B cell (primary cell): ENCODE measurements at regions not wholly inside any gene's neighbourhood (a gene's known extent, or its start where the extent isn't known, plus 50 kb on each side); places are given as distances from the start of the nearest gene placed in this dataset.

Experiments used
- ATAC-seq: fragments of 200-7000 bp; cut with Tn5 transposase; one replicate; pipeline ENCODE4 v1.10.0; 2021; ENCODE audit warnings: low read depth, mild to moderate bottlenecking, moderate number of reproducible peaks, moderate library complexity
- CTCF ChIA-PET: fragments of 350-600 bp; sonication (Branson Sonifier 250); formaldehyde crosslinking; loops from one replicate; lab custom pipeline; 2021; ENCODE audit warnings: antibody characterized with exemption, inconsistent platforms; lab: Charles Lee
- POLR2A ChIA-PET: fragments of 350-600 bp; sonication (Branson Sonifier 250); formaldehyde crosslinking; loops from one replicate; lab custom pipeline; 2021; ENCODE audit warnings: antibody characterized with exemption; lab: Charles Lee
- DNase-seq: peaks from one replicate; pipeline ENCODE4 v3.0.0; 2013
- H2AFZ ChIP-seq: 2 replicates; pipeline ENCODE4 v1.6.1; 2012; ENCODE audit warnings: mild to moderate bottlenecking, low read depth, low read length; ENCODE audit not compliant: insufficient read depth, poor library complexity, severe bottlenecking
- H3K27ac ChIP-seq, 2 donors: 1 replicate in 1 of 2; 2 replicates in 1 of 2; pipeline ENCODE4 v1.5.1; 2012 to 2013; ENCODE audit warnings: low read length in 2 of 2, mild to moderate bottlenecking in 2 of 2, moderate library complexity in 1 of 2
- H3K27me3 ChIP-seq, 4 experiments: fragments of 200-600 bp in 1 of 4; sonication (generic) in 1 of 4; replicated peaks in 1 of 4; 1 replicate in 2 of 4; 2 replicates in 2 of 4; pipeline versions ENCODE4 v1.6.1 to v1.7.0; 2013 to 2016; ENCODE audit warnings: low read length in 3 of 4, mild to moderate bottlenecking in 2 of 4, mixed read lengths in 1 of 4, moderate library complexity in 1 of 4; ENCODE audit not compliant: insufficient read depth in 4 of 4, control insufficient read depth in 3 of 4; ENCODE audit errors: control extremely low read depth in 1 of 4
- H3K36me3 ChIP-seq, 2 experiments: replicated peaks in 1 of 2; 1 replicate in 1 of 2; 2 replicates in 1 of 2; pipeline versions ENCODE4 v1.6.1 to v1.7.1; 2013; ENCODE audit warnings: low read length in 1 of 2; ENCODE audit not compliant: insufficient read depth in 2 of 2, control insufficient read depth in 1 of 2; ENCODE audit errors: control extremely low read depth in 1 of 2, extremely low read depth in 1 of 2
- H3K4me1 ChIP-seq, 2 donors: fragments of 200-600 bp in 1 of 2; sonication (generic) in 1 of 2; 1 replicate in 1 of 2; 2 replicates in 1 of 2; pipeline versions ENCODE4 v1.5.1 to v1.6.1; 2013 to 2017; ENCODE audit warnings: low read length in 2 of 2; ENCODE audit not compliant: control insufficient read depth in 2 of 2, insufficient read depth in 2 of 2
- H3K4me2 ChIP-seq: replicated peaks from 2 replicates; pipeline ENCODE3; 2012; ENCODE audit warnings: mild to moderate bottlenecking, low read depth, low read length; ENCODE audit not compliant: poor library complexity, severe bottlenecking
- H3K4me3 ChIP-seq, 5 experiments: fragments of 200-600 bp in 1 of 5; sonication (generic) in 1 of 5; 1 replicate in 3 of 5; 2 replicates in 2 of 5; pipeline versions ENCODE4 v1.5.1 to v1.7.0; 2011 to 2016; ENCODE audit warnings: low read length in 4 of 5, mild to moderate bottlenecking in 4 of 5, low read depth in 2 of 5, control low read depth in 1 of 5, moderate library complexity in 1 of 5; ENCODE audit not compliant: insufficient read depth in 1 of 5; ENCODE audit errors: control extremely low read depth in 1 of 5, extremely low read depth in 1 of 5
- H3K79me2 ChIP-seq: fragments of 200-600 bp; sonication (generic); one replicate; pipeline ENCODE4 v1.6.0; 2016; ENCODE audit warnings: low read length; ENCODE audit not compliant: control insufficient read depth, insufficient read depth
- H3K9ac ChIP-seq: fragments of 200-600 bp; sonication (generic); 2 replicates; pipeline ENCODE4 v1.6.1; 2017; ENCODE audit warnings: mild to moderate bottlenecking, low read length, moderate library complexity
- H3K9me3 ChIP-seq, 3 donors: one replicate each; pipeline versions ENCODE4 v1.6.1 to v1.7.1; 2013; ENCODE audit warnings: low read length in 2 of 3; ENCODE audit not compliant: control insufficient read depth in 2 of 3, insufficient read depth in 1 of 3; ENCODE audit errors: control extremely low read depth in 1 of 3
- H4K20me1 ChIP-seq: 2 replicates; pipeline ENCODE4 v1.6.0; 2012; ENCODE audit warnings: mild to moderate bottlenecking, low read length; ENCODE audit not compliant: insufficient read depth, control insufficient read depth, poor library complexity, severe bottlenecking
- H3K27ac Mint-ChIP-seq: one replicate; pipeline ENCODE4 v1.8.0; 2021; ENCODE audit warnings: mixed read lengths
- H3K27me3 Mint-ChIP-seq: one replicate; pipeline ENCODE4 v1.8.0; 2021; ENCODE audit warnings: mixed read lengths
- H3K4me1 Mint-ChIP-seq: one replicate; pipeline ENCODE4 v1.8.0; 2021; ENCODE audit warnings: mixed read lengths
- H3K4me3 Mint-ChIP-seq: one replicate; pipeline ENCODE4 v1.8.0; 2021; ENCODE audit warnings: mixed read lengths
- H3K9me3 Mint-ChIP-seq: one replicate; pipeline ENCODE4 v1.8.0; 2022; ENCODE audit warnings: mixed read lengths; ENCODE audit not compliant: insufficient read depth
- EZH2 ChIP-seq: IDR thresholded peaks from 2 replicates; pipeline ENCODE4 v1.6.1; 2012; ENCODE audit warnings: borderline replicate concordance, low read depth, mild to moderate bottlenecking, moderate library complexity, low read length; ENCODE audit not compliant: insufficient read depth, poor library complexity, severe bottlenecking
- WGBS: methylation state at CpG from one replicate; pipeline ENCODE4 v1.1.5; 2013; ENCODE audit warnings: missing lambda C conversion rate; ENCODE audit not compliant: insufficient coverage; 5-methylcytosine and 5-hydroxymethylcytosine counted together
- intact Hi-C: fragments of 100-400 bp; cut with micrococcal nuclease; formaldehyde crosslinking; loops from one replicate; pipeline ENCODE4 v1.10.0; 2022
- TF ChIP-seq, protein P1 (sequence below): fragments of 200-600 bp; IDR thresholded peaks from one replicate; pipeline ENCODE4 v1.8.0; 2022; ENCODE audit warnings: antibody characterized with exemption, mild to moderate bottlenecking

DNA sequence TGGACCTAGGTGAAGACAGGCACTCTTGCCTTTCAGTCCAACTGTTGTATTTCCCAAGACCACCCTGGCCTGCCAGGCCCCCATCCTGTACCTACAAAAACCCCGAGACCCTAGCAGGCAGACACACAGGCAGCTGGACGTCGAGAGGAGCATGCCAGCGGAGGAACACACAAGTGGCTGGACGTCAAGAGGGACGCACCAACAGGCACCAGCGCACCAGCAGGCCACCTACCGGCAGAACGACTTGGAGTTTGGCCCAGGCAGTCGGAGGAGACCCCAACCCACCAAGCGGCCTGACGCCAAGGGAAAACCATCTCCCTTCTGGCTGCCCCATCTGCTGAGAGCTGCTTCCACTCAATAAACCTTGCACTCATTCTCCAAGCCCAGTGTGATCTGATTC is 1883.4 kb upstream of the RAG2 start:
- intact Hi-C loops: no loop called here
- no peaks in the 10 kb centered on the region for H3K27me3 Mint-ChIP-seq
- H3K27ac ChIP-seq: no peak overlapping the region
- H3K27ac Mint-ChIP-seq: no peak overlapping the region
- DNase-seq (no peak), ATAC-seq (no peak)
- no peaks in the 10 kb centered on the region for H3K4me1 ChIP-seq
- POLR2A ChIA-PET: no interaction called here
- TF ChIP-seq, protein P1, sequence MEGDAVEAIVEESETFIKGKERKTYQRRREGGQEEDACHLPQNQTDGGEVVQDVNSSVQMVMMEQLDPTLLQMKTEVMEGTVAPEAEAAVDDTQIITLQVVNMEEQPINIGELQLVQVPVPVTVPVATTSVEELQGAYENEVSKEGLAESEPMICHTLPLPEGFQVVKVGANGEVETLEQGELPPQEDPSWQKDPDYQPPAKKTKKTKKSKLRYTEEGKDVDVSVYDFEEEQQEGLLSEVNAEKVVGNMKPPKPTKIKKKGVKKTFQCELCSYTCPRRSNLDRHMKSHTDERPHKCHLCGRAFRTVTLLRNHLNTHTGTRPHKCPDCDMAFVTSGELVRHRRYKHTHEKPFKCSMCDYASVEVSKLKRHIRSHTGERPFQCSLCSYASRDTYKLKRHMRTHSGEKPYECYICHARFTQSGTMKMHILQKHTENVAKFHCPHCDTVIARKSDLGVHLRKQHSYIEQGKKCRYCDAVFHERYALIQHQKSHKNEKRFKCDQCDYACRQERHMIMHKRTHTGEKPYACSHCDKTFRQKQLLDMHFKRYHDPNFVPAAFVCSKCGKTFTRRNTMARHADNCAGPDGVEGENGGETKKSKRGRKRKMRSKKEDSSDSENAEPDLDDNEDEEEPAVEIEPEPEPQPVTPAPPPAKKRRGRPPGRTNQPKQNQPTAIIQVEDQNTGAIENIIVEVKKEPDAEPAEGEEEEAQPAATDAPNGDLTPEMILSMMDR: no peak
- no peak for TF ChIP-seq EZH2
- H3K4me2 ChIP-seq: no peak overlapping the region
- no peaks in the 10 kb centered on the region for H3K27me3 ChIP-seq
- H3K9me3 ChIP-seq: peaks cover 0 to 4% (median 4%) of the 10 kb centered on the region in 3 donors
- no peak overlapping the region for H3K9ac ChIP-seq
- H3K4me3 Mint-ChIP-seq: no peak overlapping the region
- CTCF ChIA-PET: no interaction called here
- 98% methylated on average over 11 of the region's 12 CpGs for WGBS
- H3K79me2 ChIP-seq: no peaks in the 10 kb centered on the region
- no peaks in the 10 kb centered on the region for H3K36me3 ChIP-seq
- H3K4me3 ChIP-seq: no peak overlapping the region
- H3K4me1 Mint-ChIP-seq: no peaks in the 10 kb centered on the region
- H3K9me3 Mint-ChIP-seq: no peaks in the 10 kb centered on the region
- H2AFZ ChIP-seq: no peak overlapping the region
- no peaks in the 10 kb centered on the region for H4K20me1 ChIP-seq

DNA sequence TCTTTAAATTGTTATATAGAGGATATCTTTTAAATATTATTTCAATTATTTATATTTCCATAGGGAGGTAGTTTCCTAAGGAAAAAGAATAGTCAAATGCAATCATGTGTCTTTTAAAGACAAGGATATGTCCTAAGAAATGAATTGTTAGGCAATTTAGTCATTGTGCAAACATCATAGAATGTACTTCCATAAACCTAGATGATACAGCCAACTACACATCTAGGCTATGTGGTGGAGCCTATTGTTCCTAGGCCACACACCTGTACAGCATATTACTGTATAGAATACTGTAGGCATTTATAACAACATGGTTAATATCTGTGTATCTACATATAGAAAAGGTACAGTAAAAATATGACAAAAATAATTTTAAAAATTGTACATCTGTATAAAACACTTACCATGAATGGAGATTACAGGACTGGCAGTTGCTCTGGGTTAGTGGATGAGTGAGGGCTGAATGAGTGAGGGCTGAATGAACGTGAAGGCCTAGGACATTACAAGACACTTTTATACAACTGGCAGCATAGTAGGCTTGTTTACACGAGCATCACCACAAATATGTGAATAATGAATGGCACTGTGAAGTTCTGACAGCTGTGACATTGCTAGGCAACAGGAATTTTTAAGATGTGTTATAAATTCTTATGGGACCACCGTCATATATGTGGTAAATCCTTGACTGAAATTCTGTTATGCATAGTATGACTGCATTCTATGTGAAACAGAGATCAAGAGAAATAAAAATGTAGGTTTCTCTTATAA is 1879.0 kb upstream of the RAG2 start:
- H4K20me1 ChIP-seq: no peaks in the 10 kb centered on the region
- H3K36me3 ChIP-seq: no peaks in the 10 kb centered on the region
- Mint-ChIP-seq H3K27ac (no peak overlapping the region), H3K4me1 (no peaks in the 10 kb centered on the region), H3K27me3 (no peaks in the 10 kb centered on the region), H3K9me3 (no peaks in the 10 kb centered on the region), H3K4me3 (no peak overlapping the region)
- CTCF ChIA-PET: no interaction called here
- H3K79me2 ChIP-seq: no peaks in the 10 kb centered on the region
- H3K4me2 ChIP-seq: no peak overlapping the region
- no CpG with 5 or more reads among the region's 3 CpGs for WGBS
- no peaks in the 10 kb centered on the region for H3K27me3 ChIP-seq
- no peak overlapping the region for H2AFZ ChIP-seq
- no peaks in the 10 kb centered on the region for H3K4me1 ChIP-seq
- POLR2A ChIA-PET: no interaction called here
- intact Hi-C loops: no loop called here
- no peak overlapping the region for H3K27ac ChIP-seq
- no peak overlapping the region for H3K4me3 ChIP-seq
- no peak for ATAC-seq
- no peak overlapping the region for H3K9ac ChIP-seq
- DNase-seq: no peak
- TF ChIP-seq, protein P1: no peak
- no peak for TF ChIP-seq EZH2
- H3K9me3 ChIP-seq: peaks cover 0 to 4% (median 2%) of the 10 kb centered on the region in 3 donors
